ENCODE measurements at regions not wholly inside any gene's neighbourhood (a gene's known extent, or its start where the extent isn't known, plus 50 kb on each side); places are given as distances from the start of the nearest gene placed in this dataset.
"Not testable (repeated sequence)": the region's sequence is repeated elsewhere in the genome, so short reads cannot be mapped to it uniquely, and the experiment has no call there.

GRCh38 chr15:23869396-23869795 is 182.3 kb upstream of the NDN start:
- no peak for TF ChIP-seq CTCF (IDR thresholded peaks at IDR 0.05)
- Mint-ChIP-seq H3K27ac (no peak overlapping the region), H3K36me3 (ENCODE audit: low read depth) (no peaks in the 10 kb centered on the region), H3K4me3 (no peak overlapping the region), H3K9me3 (peaks cover 39% of the 10 kb centered on the region), H3K27me3 (ENCODE audit: insufficient read depth) (peaks cover 2% of the 10 kb centered on the region; the same call in 1 of the 2 replicates), H3K4me1 (ENCODE audit: low read depth) (no peaks in the 10 kb centered on the region)
- no peak for DNase-seq

DNA sequence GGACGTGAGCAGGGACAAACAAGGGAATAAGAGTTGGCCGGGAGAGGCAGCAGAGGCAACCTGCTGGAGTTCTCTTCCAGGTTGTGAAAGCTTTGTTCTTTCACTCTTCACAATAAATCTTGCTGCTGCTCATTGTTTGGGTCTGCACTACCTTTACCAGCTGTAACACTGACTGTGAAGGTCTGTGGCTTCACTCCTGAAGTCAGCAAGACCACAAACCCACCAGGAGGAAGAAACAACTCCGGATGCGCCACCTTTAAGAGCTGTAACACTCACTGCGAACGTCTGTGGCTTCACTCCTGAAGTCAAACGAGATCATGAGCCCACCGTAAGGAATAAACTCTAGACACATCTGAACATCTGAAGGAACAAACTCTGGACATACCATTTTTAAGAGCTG is 186.5 kb upstream of the NDN start:
- H3K4me3 Mint-ChIP-seq; H3K27me3 Mint-ChIP-seq (ENCODE audit: insufficient read depth); H3K4me1 Mint-ChIP-seq (ENCODE audit: low read depth); H3K27ac Mint-ChIP-seq; H3K36me3 Mint-ChIP-seq (ENCODE audit: low read depth); DNase-seq: not testable (repeated sequence)
- H3K9me3 Mint-ChIP-seq: peaks cover 51% of the 10 kb centered on the region

DNA sequence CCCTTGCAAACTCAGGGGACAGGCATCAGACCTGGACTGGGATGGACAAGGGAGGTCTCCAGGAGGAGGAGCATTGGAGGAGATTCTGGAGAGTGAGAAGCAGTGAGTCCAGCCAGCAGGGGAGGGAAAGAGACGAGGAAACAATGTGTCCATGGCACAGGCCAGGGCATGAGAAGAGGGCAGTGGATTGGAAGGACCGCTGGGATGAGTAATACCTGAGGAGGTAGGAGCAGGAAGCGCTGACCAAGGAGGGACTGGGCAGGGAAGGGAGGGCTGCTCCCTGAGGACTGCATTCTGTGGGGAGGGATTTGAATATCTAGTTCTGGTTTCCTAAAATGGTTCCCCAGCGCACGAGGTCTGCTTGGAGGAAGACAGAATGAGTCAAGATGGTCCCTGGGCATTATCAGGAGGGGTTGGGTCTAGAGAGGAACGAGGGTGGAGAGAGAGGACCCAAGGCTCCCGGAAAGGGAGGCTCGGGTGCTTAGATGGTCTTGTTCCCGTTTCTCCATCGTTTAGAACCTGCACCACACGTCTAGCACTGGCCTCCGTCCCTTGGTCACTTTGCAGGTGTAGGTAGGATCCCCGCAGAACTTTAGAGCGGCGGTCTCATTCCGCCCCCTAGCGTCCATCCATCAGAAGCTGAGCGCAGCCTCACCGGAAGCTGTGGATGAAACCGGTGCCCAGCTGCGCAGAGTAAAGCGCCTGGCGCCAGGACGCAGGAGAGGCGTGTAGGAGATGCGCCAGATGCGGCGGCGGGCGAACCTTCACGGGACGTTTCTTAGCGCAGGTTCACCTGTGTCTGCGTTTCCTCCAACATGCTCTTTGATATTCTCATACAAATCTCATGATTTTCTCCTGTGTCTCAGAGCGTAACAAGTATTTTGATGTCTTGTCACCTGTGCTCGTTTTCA is 190.7 kb upstream of the NDN start:
- TF ChIP-seq CTCF (IDR thresholded peaks at IDR 0.05): peak; percentile 64
- no peak for DNase-seq
- Mint-ChIP-seq H3K27ac (no peak overlapping the region), H3K4me1 (ENCODE audit: low read depth) (no peaks in the 10 kb centered on the region), H3K9me3 (peaks cover 42% of the 10 kb centered on the region), H3K36me3 (ENCODE audit: low read depth) (no peaks in the 10 kb centered on the region; the same call in 1 of the 2 replicates), H3K27me3 (ENCODE audit: insufficient read depth) (peaks cover 2% of the 10 kb centered on the region), H3K4me3 (no peak overlapping the region)

DNA sequence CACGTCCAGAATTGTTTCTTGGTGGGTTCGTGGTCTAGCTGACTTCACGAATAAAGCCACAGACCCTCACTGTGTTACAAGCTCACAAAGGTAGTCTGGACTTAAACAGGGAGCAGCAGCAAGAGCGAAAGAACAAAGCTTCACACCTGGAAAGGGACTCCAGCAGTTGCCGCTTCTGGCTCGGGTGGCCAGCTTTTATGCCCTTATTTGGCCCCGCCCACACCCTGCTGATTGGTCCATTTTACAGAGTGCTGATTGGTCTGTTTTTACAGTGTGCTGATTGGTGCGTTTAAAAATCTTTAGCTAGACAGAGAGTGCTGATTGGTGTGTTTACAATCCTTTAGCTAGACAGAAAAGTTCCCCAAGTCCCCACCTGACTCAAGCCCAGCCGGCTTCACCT is 194.2 kb upstream of the NDN start:
- Mint-ChIP-seq H3K27me3 (ENCODE audit: insufficient read depth) (peaks cover 2% of the 10 kb centered on the region), H3K4me1 (ENCODE audit: low read depth) (no peaks in the 10 kb centered on the region), H3K4me3 (no peak overlapping the region), H3K36me3 (ENCODE audit: low read depth) (no peaks in the 10 kb centered on the region; the same call in 1 of the 2 replicates), H3K9me3 (peaks cover 26% of the 10 kb centered on the region), H3K27ac (no peak overlapping the region)
- DNase-seq: no peak
- TF ChIP-seq CTCF (IDR thresholded peaks at IDR 0.05): no peak

DNA sequence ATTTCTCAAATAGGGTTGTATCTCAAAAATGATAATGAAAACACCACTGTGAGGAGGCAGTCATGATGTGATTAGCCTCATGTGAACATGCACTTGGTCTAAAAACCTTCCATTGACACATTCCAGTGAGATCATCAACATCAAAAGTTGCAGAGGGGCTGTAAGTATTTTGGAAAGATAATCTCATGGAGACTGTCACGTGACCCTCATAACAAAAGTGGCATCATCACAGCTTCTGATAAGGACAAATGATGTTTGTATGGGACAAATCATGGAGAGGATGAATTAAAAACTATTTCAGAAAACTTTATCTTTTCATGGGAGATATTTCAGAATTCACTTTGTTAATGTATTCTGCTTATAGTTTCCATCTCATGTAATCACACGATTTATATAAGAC is 203.1 kb upstream of the NDN start:
- Mint-ChIP-seq H3K9me3 (peaks cover 50% of the 10 kb centered on the region), H3K4me3 (no peak overlapping the region)

More for the DNA sequence above, 203.1 kb upstream of the NDN start:
- Mint-ChIP-seq H3K4me1 (ENCODE audit: low read depth) (no peaks in the 10 kb centered on the region), H3K27me3 (ENCODE audit: insufficient read depth) (no peaks in the 10 kb centered on the region), H3K27ac (no peak overlapping the region), H3K36me3 (ENCODE audit: low read depth) (peaks cover 5% of the 10 kb centered on the region; the same call in 1 of the 2 replicates)
- DNase-seq: no peak
- TF ChIP-seq CTCF (IDR thresholded peaks at IDR 0.05): no peak

Measured in HFFc6 (cell line).